ENCODE measurements at regions not wholly inside any gene's neighbourhood (a gene's known extent, or its start where the extent isn't known, plus 50 kb on each side); places are given as distances from the start of the nearest gene placed in this dataset.

GRCh38 chr6:40966860-40967259 is 72.2 kb downstream of the UNC5CL start:
- Mint-ChIP-seq H3K27ac (no peak overlapping the region), H3K36me3 (no peaks in the 10 kb centered on the region), H3K9me3 (no peaks in the 10 kb centered on the region), H3K4me3 (no peak overlapping the region), H3K27me3 (ENCODE audit: low read depth) (peaks cover 41% of the 10 kb centered on the region), H3K4me1 (peaks cover 22% of the 10 kb centered on the region)
- DNase-seq (ENCODE audit: low spot score) (no peak), ATAC-seq (no peak)
- CTCF ChIA-PET: no interaction called here
- POLR2A ChIA-PET: no interaction called here
- no peak for TF ChIP-seq TEAD1 (CRISPR knock-in tag; IDR thresholded peaks at IDR 0.05)
- no peak for TF ChIP-seq ZNF281 (CRISPR knock-in tag; IDR thresholded peaks at IDR 0.05)
- TF ChIP-seq PREB (CRISPR knock-in tag; IDR thresholded peaks at IDR 0.05; ENCODE audit: borderline replicate concordance): no peak

- no peak for TF ChIP-seq ARID4B (CRISPR knock-in tag; IDR thresholded peaks at IDR 0.05; ENCODE audit: borderline replicate concordance)
- TF ChIP-seq SMAD4 (CRISPR knock-in tag; IDR thresholded peaks at IDR 0.05): no peak
- TF ChIP-seq JAZF1 (CRISPR knock-in tag; IDR thresholded peaks at IDR 0.05): no peak
- TF ChIP-seq ATF1 (CRISPR knock-in tag; IDR thresholded peaks at IDR 0.05): no peak
- TF ChIP-seq ATF3 (CRISPR knock-in tag; conservative IDR thresholded peaks at IDR 0.05): no peak
- TF ChIP-seq USF2 (CRISPR knock-in tag; IDR thresholded peaks at IDR 0.05): no peak
- TF ChIP-seq HMGA2 (CRISPR knock-in tag; IDR thresholded peaks at IDR 0.05): no peak
- TF ChIP-seq CBFB (CRISPR knock-in tag; IDR thresholded peaks at IDR 0.05; ENCODE audit: low read depth): no peak
- TF ChIP-seq ZNF671 (CRISPR knock-in tag; IDR thresholded peaks at IDR 0.05): no peak
- TF ChIP-seq ZNF138 (CRISPR knock-in tag; conservative IDR thresholded peaks at IDR 0.05): no peak
- no peak overlapping the region for H3K4me3 Mint-ChIP-seq
- no peaks in the 10 kb centered on the region for H3K9me3 Mint-ChIP-seq
- H3K27me3 Mint-ChIP-seq (ENCODE audit: low read depth): peaks cover 24% of the 10 kb centered on the region
- peaks cover 22% of the 10 kb centered on the region for H3K4me1 Mint-ChIP-seq
- ChIA-PET POLR2A (no interaction called here), CTCF (no interaction called here)
- H3K36me3 Mint-ChIP-seq: no peaks in the 10 kb centered on the region
- H3K27ac Mint-ChIP-seq: no peak overlapping the region
- DNase-seq (ENCODE audit: low spot score) (no peak), ATAC-seq (no peak)
Observed at GRCh38 chr6:40965046-40965445, 74.0 kb downstream of the UNC5CL start.

GRCh38 chr6:40963019-40963418 is 76.0 kb downstream of the UNC5CL start:
- ChIA-PET POLR2A (no interaction called here), CTCF (interaction anchor here (1.3 kb wide), 1 partner anchor 65 kb away, joined by 3 read pairs; no protein-coding TSS in a partner anchor)
- Mint-ChIP-seq H3K27me3 (ENCODE audit: low read depth) (peaks cover 11% of the 10 kb centered on the region), H3K4me3 (no peak overlapping the region), H3K27ac (no peak overlapping the region), H3K9me3 (no peaks in the 10 kb centered on the region), H3K36me3 (no peaks in the 10 kb centered on the region), H3K4me1 (peaks cover 19% of the 10 kb centered on the region)
- no peak for ATAC-seq
- no peak for DNase-seq (ENCODE audit: low spot score)
- TF ChIP-seq E2F4 (CRISPR knock-in tag; IDR thresholded peaks at IDR 0.05; ENCODE audit: borderline replicate concordance, low read depth) (no peak), FOXP4 (CRISPR knock-in tag; IDR thresholded peaks at IDR 0.05) (no peak), SP1 (CRISPR knock-in tag; conservative IDR thresholded peaks at IDR 0.05) (no peak), GRHL2 (CRISPR knock-in tag; IDR thresholded peaks at IDR 0.05; ENCODE audit: insufficient replicate concordance, severe bottlenecking) (no peak), E2F1 (CRISPR knock-in tag; IDR thresholded peaks at IDR 0.05) (no peak)
